ENCODE measurements at regions not wholly inside any gene's neighbourhood (a gene's known extent, or its start where the extent isn't known, plus 50 kb on each side); places are given as distances from the start of the nearest gene placed in this dataset.

DNA sequence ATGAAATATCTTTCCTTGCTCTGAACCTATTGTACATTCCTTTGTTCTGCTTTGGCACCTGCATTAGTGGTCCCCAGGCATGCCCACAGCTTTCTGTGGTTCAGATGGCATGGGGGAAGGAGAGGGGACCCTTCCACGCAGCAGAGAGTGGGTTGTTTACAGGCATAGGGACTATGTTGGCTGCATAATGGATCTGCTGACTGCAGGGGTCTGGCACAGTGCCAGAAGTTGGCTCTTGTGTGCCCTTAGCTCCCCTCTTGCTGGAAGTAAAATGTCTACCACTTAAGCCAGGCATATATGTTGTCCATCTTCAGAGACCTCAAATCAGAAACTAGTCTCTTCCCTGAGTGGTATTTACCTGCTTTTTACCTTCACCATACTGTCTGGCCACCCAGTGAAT, 651.9 kb upstream of the PCDH7 start:
- TF ChIP-seq EP300 (conservative IDR thresholded peaks at IDR 0.05; ENCODE audit: poor library complexity, severe bottlenecking) = no peak
- no peak for TF ChIP-seq MXI1 (conservative IDR thresholded peaks at IDR 0.05; ENCODE audit: poor library complexity, severe bottlenecking)
- TF ChIP-seq, protein P1, sequence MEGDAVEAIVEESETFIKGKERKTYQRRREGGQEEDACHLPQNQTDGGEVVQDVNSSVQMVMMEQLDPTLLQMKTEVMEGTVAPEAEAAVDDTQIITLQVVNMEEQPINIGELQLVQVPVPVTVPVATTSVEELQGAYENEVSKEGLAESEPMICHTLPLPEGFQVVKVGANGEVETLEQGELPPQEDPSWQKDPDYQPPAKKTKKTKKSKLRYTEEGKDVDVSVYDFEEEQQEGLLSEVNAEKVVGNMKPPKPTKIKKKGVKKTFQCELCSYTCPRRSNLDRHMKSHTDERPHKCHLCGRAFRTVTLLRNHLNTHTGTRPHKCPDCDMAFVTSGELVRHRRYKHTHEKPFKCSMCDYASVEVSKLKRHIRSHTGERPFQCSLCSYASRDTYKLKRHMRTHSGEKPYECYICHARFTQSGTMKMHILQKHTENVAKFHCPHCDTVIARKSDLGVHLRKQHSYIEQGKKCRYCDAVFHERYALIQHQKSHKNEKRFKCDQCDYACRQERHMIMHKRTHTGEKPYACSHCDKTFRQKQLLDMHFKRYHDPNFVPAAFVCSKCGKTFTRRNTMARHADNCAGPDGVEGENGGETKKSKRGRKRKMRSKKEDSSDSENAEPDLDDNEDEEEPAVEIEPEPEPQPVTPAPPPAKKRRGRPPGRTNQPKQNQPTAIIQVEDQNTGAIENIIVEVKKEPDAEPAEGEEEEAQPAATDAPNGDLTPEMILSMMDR (IDR thresholded peaks at IDR 0.05; ENCODE audit: poor library complexity, severe bottlenecking) = no peak
- TF ChIP-seq POLR2AphosphoS5 (IDR thresholded peaks at IDR 0.05) = no peak

Data from neural cell (in vitro differentiated cells).